GM23338 (cell line): ENCODE measurements at regions not wholly inside any gene's neighbourhood (a gene's known extent, or its start where the extent isn't known, plus 50 kb on each side); places are given as distances from the start of the nearest gene placed in this dataset.
A peak's percentile ranks its signal among the peaks of the same experiment; 100 is the strongest.

ENCODE experiments used
- ATAC-seq: fragments of 200-7000 bp; cut with Tn5 transposase; 3 replicates; pipeline ENCODE4 v1.9.1; 2020
- DNase-seq: peaks from one replicate; pipeline ENCODE4 v3.0.0-alpha.2; 2015; ENCODE audit warnings: low spot score
- H2AFZ ChIP-seq: fragments of 200-600 bp; sonication (generic); 2 replicates; pipeline ENCODE4 v1.8.0; 2016; ENCODE audit warnings: antibody characterized with exemption, mild to moderate bottlenecking, moderate library complexity
- H3F3A ChIP-seq: fragments of 200-600 bp; sonication (generic); replicated peaks from 2 replicates; pipeline ENCODE4 v1.8.0; 2017; ENCODE audit warnings: antibody characterized with exemption, mixed run types, low read depth
- H3K27ac ChIP-seq: fragments of 200-600 bp; sonication (generic); 2 replicates; pipeline ENCODE4 v1.6.1; 2016; ENCODE audit warnings: low read depth
- H3K27me3 ChIP-seq: fragments of 200-600 bp; sonication (generic); 2 replicates; pipeline ENCODE4 v1.8.0; 2016; ENCODE audit warnings: mild to moderate bottlenecking, mixed run types, moderate library complexity; ENCODE audit not compliant: insufficient read depth
- H3K36me3 ChIP-seq: fragments of 200-600 bp; sonication (generic); 2 replicates; pipeline ENCODE4 v1.8.0; 2016; ENCODE audit warnings: mild to moderate bottlenecking; ENCODE audit not compliant: insufficient read depth
- H3K4me1 ChIP-seq: fragments of 200-600 bp; sonication (generic); 2 replicates; pipeline ENCODE4 v1.8.0; 2016; ENCODE audit warnings: mild to moderate bottlenecking, moderate library complexity; ENCODE audit not compliant: insufficient read depth
- H3K4me2 ChIP-seq: fragments of 200-600 bp; sonication (generic); 2 replicates; pipeline ENCODE4 v1.7.1; 2017; ENCODE audit warnings: mixed run types
- H3K4me3 ChIP-seq: fragments of 200-600 bp; sonication (generic); 2 replicates; pipeline ENCODE4 v1.6.1; 2016; ENCODE audit warnings: mixed run types
- H3K79me2 ChIP-seq: fragments of 200-600 bp; sonication (generic); replicated peaks from 2 replicates; pipeline ENCODE4 v1.8.0; 2017; ENCODE audit warnings: mild to moderate bottlenecking; ENCODE audit not compliant: insufficient read depth
- H3K9me2 ChIP-seq: fragments of 200-600 bp; sonication (generic); 2 replicates; pipeline ENCODE4 v1.8.0; 2017; ENCODE audit not compliant: insufficient read depth
- H4K20me1 ChIP-seq: fragments of 200-600 bp; sonication (generic); replicated peaks from 2 replicates; pipeline ENCODE4 v1.8.0; 2017; ENCODE audit warnings: mild to moderate bottlenecking; ENCODE audit not compliant: insufficient read depth
- H3K27ac Mint-ChIP-seq: 2 replicates; pipeline ENCODE4 v1.8.0; 2020; ENCODE audit warnings: inconsistent platforms, mild to moderate bottlenecking, moderate library complexity, mixed read lengths
- H3K27me3 Mint-ChIP-seq: 3 replicates; pipeline ENCODE4 v1.8.0; 2022; ENCODE audit warnings: low read depth, mild to moderate bottlenecking, moderate library complexity, mixed read lengths, inconsistent platforms; ENCODE audit not compliant: insufficient read depth, poor library complexity
- H3K36me3 Mint-ChIP-seq: 3 replicates; pipeline ENCODE4 v1.8.0; 2021; ENCODE audit warnings: low read depth, mild to moderate bottlenecking, inconsistent platforms, moderate library complexity, mixed read lengths
- H3K4me1 Mint-ChIP-seq: 3 replicates; pipeline ENCODE4 v1.8.0; 2020; ENCODE audit warnings: mild to moderate bottlenecking, inconsistent platforms, mixed read lengths
- H3K4me3 Mint-ChIP-seq: 3 replicates; pipeline ENCODE4 v1.8.0; 2021; ENCODE audit warnings: moderate library complexity, mild to moderate bottlenecking, inconsistent platforms, mixed read lengths
- H3K9me3 Mint-ChIP-seq: 3 replicates; pipeline ENCODE4 v1.8.0; 2020; ENCODE audit warnings: moderate library complexity, mild to moderate bottlenecking, inconsistent platforms, mixed read lengths
- EZH2 ChIP-seq: fragments of 200-600 bp; sonication (generic); IDR thresholded peaks from one replicate; pipeline ENCODE4 v1.8.0; 2017; ENCODE audit warnings: antibody characterized with exemption, mild to moderate bottlenecking, low read depth; ENCODE audit not compliant: unreplicated experiment
- STAT1 ChIP-seq: IDR thresholded peaks from one replicate; pipeline ENCODE4 v1.6.1; 2016; ENCODE audit warnings: antibody characterized with exemption; ENCODE audit not compliant: unreplicated experiment
- ZNF114 ChIP-seq: fragments of 250-450 bp; sonication (Bioruptor Pico); IDR thresholded peaks from 2 replicates; pipeline ENCODE4 v1.5.0; 2020; ENCODE audit warnings: mild to moderate bottlenecking, moderate library complexity
- TF ChIP-seq, protein P1 (sequence below): IDR thresholded peaks from one replicate; pipeline ENCODE4 v1.6.1; 2018; ENCODE audit warnings: antibody characterized with exemption; ENCODE audit not compliant: unreplicated experiment
- TF ChIP-seq, protein P2 (sequence below), 2 experiments: fragments of 200-600 bp in 1 of 2; sonication (generic) in 1 of 2; conservative IDR thresholded peaks; 2 replicates each; pipeline versions ENCODE4 v1.5.1 to v1.6.1; 2016 to 2017; ENCODE audit warnings: antibody characterized with exemption in 2 of 2, low read depth in 2 of 2, mild to moderate bottlenecking in 2 of 2, moderate library complexity in 1 of 2

DNA sequence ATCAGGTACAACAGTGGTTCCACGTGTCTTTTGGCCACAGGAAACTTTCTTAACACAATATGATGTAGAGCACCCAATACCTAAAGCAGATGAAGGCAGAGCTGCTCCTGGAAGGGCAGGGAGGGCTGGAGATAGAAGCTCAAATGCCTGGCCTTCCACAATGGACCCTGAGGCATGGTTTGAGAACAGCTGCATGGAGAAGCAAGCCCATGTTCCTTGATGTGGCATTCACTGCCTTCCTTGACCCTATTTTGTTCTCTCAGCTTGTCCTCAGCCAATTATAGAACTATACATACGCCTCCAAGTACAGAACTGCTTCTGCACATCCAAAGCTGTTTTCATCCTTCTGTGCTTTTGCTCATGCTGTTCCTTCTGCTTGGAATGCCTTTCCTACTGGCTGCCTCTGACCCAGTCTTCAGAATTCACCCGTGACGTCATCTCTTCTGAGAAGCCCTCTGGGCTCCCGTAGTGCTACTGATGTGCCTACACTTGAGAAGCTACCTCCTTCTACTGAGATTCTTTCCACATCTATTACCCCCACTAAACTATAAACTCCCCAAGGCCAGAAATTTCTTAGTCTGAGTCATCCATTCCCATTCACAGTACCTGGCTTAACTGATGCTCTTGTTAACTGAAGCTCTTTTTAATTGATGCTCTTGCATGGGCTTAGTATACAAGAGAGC lies 69.9 kb downstream of the CHRNA1 start:
- Mint-ChIP-seq H3K4me3 (no peak overlapping the region), H3K27me3 (peaks cover 9% of the 10 kb centered on the region), H3K27ac (no peak overlapping the region), H3K9me3 (peaks cover 15% of the 10 kb centered on the region), H3K4me1 (peaks cover 14% of the 10 kb centered on the region), H3K36me3 (peaks cover 5% of the 10 kb centered on the region; the same call in 2 of the 3 replicates)
- Histone ChIP-seq H3K79me2 (no peaks in the 10 kb centered on the region), H4K20me1 (no peaks in the 10 kb centered on the region), H3K4me3 (no peak overlapping the region), H3F3A (no peaks in the 10 kb centered on the region), H3K27ac (no peak overlapping the region), H2AFZ (no peak overlapping the region), H3K36me3 (no peaks in the 10 kb centered on the region), H3K27me3 (no peaks in the 10 kb centered on the region), H3K4me2 (no peak overlapping the region), H3K4me1 (peaks cover 3% of the 10 kb centered on the region; the same call in 1 of the 2 replicates), H3K9me2 (no peaks in the 10 kb centered on the region; the same call in 1 of the 2 replicates)
- DNase-seq: no peak
- ATAC-seq: no peak
- no peak for TF ChIP-seq STAT1
- no peak for TF ChIP-seq EZH2
- TF ChIP-seq, protein P1, sequence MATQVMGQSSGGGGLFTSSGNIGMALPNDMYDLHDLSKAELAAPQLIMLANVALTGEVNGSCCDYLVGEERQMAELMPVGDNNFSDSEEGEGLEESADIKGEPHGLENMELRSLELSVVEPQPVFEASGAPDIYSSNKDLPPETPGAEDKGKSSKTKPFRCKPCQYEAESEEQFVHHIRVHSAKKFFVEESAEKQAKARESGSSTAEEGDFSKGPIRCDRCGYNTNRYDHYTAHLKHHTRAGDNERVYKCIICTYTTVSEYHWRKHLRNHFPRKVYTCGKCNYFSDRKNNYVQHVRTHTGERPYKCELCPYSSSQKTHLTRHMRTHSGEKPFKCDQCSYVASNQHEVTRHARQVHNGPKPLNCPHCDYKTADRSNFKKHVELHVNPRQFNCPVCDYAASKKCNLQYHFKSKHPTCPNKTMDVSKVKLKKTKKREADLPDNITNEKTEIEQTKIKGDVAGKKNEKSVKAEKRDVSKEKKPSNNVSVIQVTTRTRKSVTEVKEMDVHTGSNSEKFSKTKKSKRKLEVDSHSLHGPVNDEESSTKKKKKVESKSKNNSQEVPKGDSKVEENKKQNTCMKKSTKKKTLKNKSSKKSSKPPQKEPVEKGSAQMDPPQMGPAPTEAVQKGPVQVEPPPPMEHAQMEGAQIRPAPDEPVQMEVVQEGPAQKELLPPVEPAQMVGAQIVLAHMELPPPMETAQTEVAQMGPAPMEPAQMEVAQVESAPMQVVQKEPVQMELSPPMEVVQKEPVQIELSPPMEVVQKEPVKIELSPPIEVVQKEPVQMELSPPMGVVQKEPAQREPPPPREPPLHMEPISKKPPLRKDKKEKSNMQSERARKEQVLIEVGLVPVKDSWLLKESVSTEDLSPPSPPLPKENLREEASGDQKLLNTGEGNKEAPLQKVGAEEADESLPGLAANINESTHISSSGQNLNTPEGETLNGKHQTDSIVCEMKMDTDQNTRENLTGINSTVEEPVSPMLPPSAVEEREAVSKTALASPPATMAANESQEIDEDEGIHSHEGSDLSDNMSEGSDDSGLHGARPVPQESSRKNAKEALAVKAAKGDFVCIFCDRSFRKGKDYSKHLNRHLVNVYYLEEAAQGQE: no peak

DNA sequence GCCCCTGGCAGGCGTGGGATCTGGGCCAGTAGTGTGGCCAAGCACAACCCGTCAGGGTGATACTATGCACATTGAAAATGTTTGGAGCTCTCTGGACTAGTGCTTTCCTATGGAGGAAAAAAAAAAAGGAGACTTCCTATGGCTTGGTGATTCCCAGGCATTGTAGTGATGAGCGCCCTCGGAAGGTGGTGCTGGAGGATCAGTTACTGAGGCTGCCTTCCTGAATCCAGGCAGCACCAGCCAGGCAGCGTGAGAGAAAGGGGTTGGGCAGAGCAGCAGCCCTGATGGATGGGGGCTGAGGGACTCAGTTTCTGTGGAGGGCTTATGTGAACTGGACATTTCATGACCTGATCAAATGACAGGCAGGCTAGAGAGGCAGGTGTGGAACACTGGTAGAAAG lies 70.9 kb downstream of the CHRNA1 start:
- no peaks in the 10 kb centered on the region for H3K36me3 ChIP-seq
- Mint-ChIP-seq H3K36me3 (peaks cover 5% of the 10 kb centered on the region; the same call in 2 of the 3 replicates), H3K27ac (no peak overlapping the region), H3K9me3 (peaks cover 15% of the 10 kb centered on the region), H3K4me1 (peaks cover 5% of the 10 kb centered on the region), H3K27me3 (peaks cover 9% of the 10 kb centered on the region), H3K4me3 (no peak overlapping the region)
- no peaks in the 10 kb centered on the region for H3K79me2 ChIP-seq
- no peaks in the 10 kb centered on the region for H4K20me1 ChIP-seq
- H3K27ac ChIP-seq: no peak overlapping the region
- H3K4me1 ChIP-seq: no peaks in the 10 kb centered on the region
- peak; percentile 38 for ATAC-seq
- no peaks in the 10 kb centered on the region for H3F3A ChIP-seq
- no peak for TF ChIP-seq ZNF114 (CRISPR knock-in tag)
- TF ChIP-seq, protein P2, sequence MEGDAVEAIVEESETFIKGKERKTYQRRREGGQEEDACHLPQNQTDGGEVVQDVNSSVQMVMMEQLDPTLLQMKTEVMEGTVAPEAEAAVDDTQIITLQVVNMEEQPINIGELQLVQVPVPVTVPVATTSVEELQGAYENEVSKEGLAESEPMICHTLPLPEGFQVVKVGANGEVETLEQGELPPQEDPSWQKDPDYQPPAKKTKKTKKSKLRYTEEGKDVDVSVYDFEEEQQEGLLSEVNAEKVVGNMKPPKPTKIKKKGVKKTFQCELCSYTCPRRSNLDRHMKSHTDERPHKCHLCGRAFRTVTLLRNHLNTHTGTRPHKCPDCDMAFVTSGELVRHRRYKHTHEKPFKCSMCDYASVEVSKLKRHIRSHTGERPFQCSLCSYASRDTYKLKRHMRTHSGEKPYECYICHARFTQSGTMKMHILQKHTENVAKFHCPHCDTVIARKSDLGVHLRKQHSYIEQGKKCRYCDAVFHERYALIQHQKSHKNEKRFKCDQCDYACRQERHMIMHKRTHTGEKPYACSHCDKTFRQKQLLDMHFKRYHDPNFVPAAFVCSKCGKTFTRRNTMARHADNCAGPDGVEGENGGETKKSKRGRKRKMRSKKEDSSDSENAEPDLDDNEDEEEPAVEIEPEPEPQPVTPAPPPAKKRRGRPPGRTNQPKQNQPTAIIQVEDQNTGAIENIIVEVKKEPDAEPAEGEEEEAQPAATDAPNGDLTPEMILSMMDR (conservative IDR thresholded peaks at IDR 0.05; ENCODE audit: low read depth in 2 of 2): peak; percentile 24 to 51; a peak in 2 of 4 replicates
- no peaks in the 10 kb centered on the region for H3K27me3 ChIP-seq
- H3K9me2 ChIP-seq: no peaks in the 10 kb centered on the region; the same call in 1 of the 2 replicates
- H2AFZ ChIP-seq: no peak overlapping the region
- no peak overlapping the region for H3K4me2 ChIP-seq
- DNase-seq: peak; percentile 22
- no peak overlapping the region for H3K4me3 ChIP-seq
